H1 (cell line): ENCODE measurements at regions not wholly inside any gene's neighbourhood (a gene's known extent, or its start where the extent isn't known, plus 50 kb on each side); places are given as distances from the start of the nearest gene placed in this dataset.
"Not testable (repeated sequence)": the region's sequence is repeated elsewhere in the genome, so short reads cannot be mapped to it uniquely, and the experiment has no call there.

Source experiments
- CTCF ChIA-PET: fragments of 300-600 bp; sonication (Branson Sonifier 250); formaldehyde crosslinking; loops from one replicate; lab custom pipeline; 2021; ENCODE audit not compliant: partially characterized antibody; lab: Charles Lee
- POLR2A ChIA-PET: fragments of 300-600 bp; sonication (Branson Sonifier 250); formaldehyde crosslinking; loops from one replicate; lab custom pipeline; 2021; ENCODE audit warnings: inconsistent platforms; ENCODE audit not compliant: partially characterized antibody; lab: Charles Lee
- DNase-seq, 2 experiments: peaks; one replicate each; pipeline versions ENCODE4 v3.0.0 to v3.0.0-alpha.2; 2010 to 2022; ENCODE audit warnings: low spot score in 2 of 2, low read depth in 1 of 2, mixed read lengths in 1 of 2
- FAIRE-seq: peaks from 2 replicates; lab custom pipeline; 2011; peaks lifted over from hg19 to GRCh38; lab: Jason Lieb, UNC
- H2AFZ ChIP-seq: 2 replicates; pipeline ENCODE4 v1.8.1; 2012; ENCODE audit warnings: low read length, inconsistent platforms
- H2AK5ac ChIP-seq: 2 replicates; pipeline ENCODE4 v1.6.1; 2013; ENCODE audit warnings: low read depth, low read length
- H2BK120ac ChIP-seq: replicated peaks from 2 replicates; pipeline ENCODE3; 2013; ENCODE audit warnings: low read depth, low read length, inconsistent platforms
- H2BK12ac ChIP-seq: 2 replicates; pipeline ENCODE4 v1.6.1; 2013; ENCODE audit warnings: low read depth, low read length
- H2BK15ac ChIP-seq: 2 replicates; pipeline ENCODE4 v1.6.1; 2013; ENCODE audit warnings: low read length
- H2BK20ac ChIP-seq: 2 replicates; pipeline ENCODE4 v1.6.1; 2013; ENCODE audit warnings: low read length
- H2BK5ac ChIP-seq: 2 replicates; pipeline ENCODE4 v1.6.1; 2013; ENCODE audit warnings: low read depth, low read length
- H3K14ac ChIP-seq: 2 replicates; pipeline ENCODE4 v1.6.1; 2013; ENCODE audit warnings: inconsistent platforms; ENCODE audit not compliant: insufficient read length
- H3K18ac ChIP-seq: 2 replicates; pipeline ENCODE4 v1.6.1; 2013; ENCODE audit warnings: low read length; ENCODE audit errors: extremely low read depth
- H3K23ac ChIP-seq: 2 replicates; pipeline ENCODE4 v1.6.1; 2013; ENCODE audit warnings: inconsistent platforms; ENCODE audit not compliant: insufficient read length
- H3K23me2 ChIP-seq: 2 replicates; pipeline ENCODE4 v1.6.1; 2013; ENCODE audit warnings: low read depth, low read length
- H3K27ac ChIP-seq: 2 replicates; pipeline ENCODE4 v1.6.1; 2011; ENCODE audit warnings: low read depth, low read length, inconsistent platforms
- H3K27me3 ChIP-seq, 4 experiments: replicated peaks in 1 of 4; 1 replicate in 1 of 4; 2 replicates in 3 of 4; pipeline versions ENCODE4 v1.6.1 to v1.8.1; 2011 to 2013; ENCODE audit warnings: low read length in 3 of 4, mild to moderate bottlenecking in 3 of 4, inconsistent platforms in 2 of 4, mixed read lengths in 2 of 4, moderate library complexity in 1 of 4; ENCODE audit not compliant: control insufficient read depth in 3 of 4, insufficient read depth in 3 of 4; ENCODE audit errors: extremely low read depth in 1 of 4
- H3K36me3 ChIP-seq, 4 experiments: 2 replicates each; pipeline versions ENCODE4 v1.6.1 to v1.8.1; 2011 to 2013; ENCODE audit warnings: mild to moderate bottlenecking in 4 of 4, low read length in 3 of 4, moderate library complexity in 2 of 4, control low read depth in 1 of 4, inconsistent platforms in 1 of 4; ENCODE audit not compliant: insufficient read depth in 4 of 4, control insufficient read depth in 2 of 4
- H3K4ac ChIP-seq: replicated peaks from 2 replicates; pipeline ENCODE3; 2013; ENCODE audit warnings: low read length, low read depth, mixed read lengths, inconsistent platforms; ENCODE audit not compliant: insufficient read length
- H3K4me1 ChIP-seq, 4 experiments: replicated peaks in 1 of 4; 1 replicate in 1 of 4; 2 replicates in 3 of 4; pipeline versions ENCODE4 v1.6.1 to v1.8.1; 2011 to 2013; ENCODE audit warnings: low read length in 3 of 4, inconsistent platforms in 2 of 4, mixed read lengths in 1 of 4; ENCODE audit not compliant: insufficient read depth in 4 of 4, control insufficient read depth in 3 of 4
- H3K4me2 ChIP-seq, 2 experiments: 2 replicates each; pipeline versions ENCODE4 v1.6.1 to v1.8.1; 2011 to 2013; ENCODE audit warnings: low read depth in 2 of 2, low read length in 2 of 2, control low read depth in 1 of 2, inconsistent platforms in 1 of 2, mild to moderate bottlenecking in 1 of 2; ENCODE audit not compliant: insufficient read depth in 1 of 2
- H3K4me3 ChIP-seq, 4 experiments: fragments of 200-600, 300-600 bp in 1 of 4; sonication (generic), shearing (Covaris generic), sonication (Bioruptor Twin) in 1 of 4; 2 replicates each; pipeline versions ENCODE4 v1.5.1 to v1.8.1; 2011 to 2016; ENCODE audit warnings: low read length in 4 of 4, low read depth in 3 of 4, control low read depth in 2 of 4, inconsistent platforms in 2 of 4, mild to moderate bottlenecking in 2 of 4, mixed read lengths in 1 of 4, moderate library complexity in 1 of 4; ENCODE audit not compliant: insufficient read depth in 2 of 4; ENCODE audit errors: extremely low read depth in 1 of 4
- H3K56ac ChIP-seq: replicated peaks from 2 replicates; pipeline ENCODE3; 2013; ENCODE audit warnings: low read depth, mild to moderate bottlenecking, mixed read lengths, low read length, inconsistent platforms; ENCODE audit not compliant: insufficient read length
- H3K79me1 ChIP-seq: 2 replicates; pipeline ENCODE4 v1.6.1; 2013; ENCODE audit warnings: low read depth, low read length, control low read depth
- H3K79me2 ChIP-seq, 2 experiments: 2 replicates each; pipeline versions ENCODE4 v1.6.1 to v1.8.1; 2012 to 2013; ENCODE audit warnings: low read length in 2 of 2, mild to moderate bottlenecking in 2 of 2, inconsistent platforms in 1 of 2; ENCODE audit not compliant: insufficient read depth in 2 of 2, control insufficient read depth in 1 of 2
- H3K9ac ChIP-seq, 4 experiments: replicated peaks in 1 of 4; 1 replicate in 1 of 4; 2 replicates in 3 of 4; pipeline versions ENCODE4 v1.6.1 to v1.8.1; 2011 to 2013; ENCODE audit warnings: low read depth in 3 of 4, low read length in 3 of 4, control low read depth in 2 of 4, mild to moderate bottlenecking in 2 of 4, moderate library complexity in 2 of 4, inconsistent platforms in 1 of 4; ENCODE audit errors: extremely low read depth in 1 of 4
- H3K9me3 ChIP-seq, 2 experiments: 2 replicates each; pipeline versions ENCODE4 v1.6.1 to v1.8.1; 2012 to 2013; ENCODE audit warnings: mild to moderate bottlenecking in 2 of 2, moderate library complexity in 2 of 2, control low read depth in 1 of 2, inconsistent platforms in 1 of 2, low read depth in 1 of 2, low read length in 1 of 2, mixed read lengths in 1 of 2; ENCODE audit not compliant: insufficient read depth in 2 of 2
- H4K20me1 ChIP-seq, 2 experiments: replicated peaks in 1 of 2; 2 replicates each; pipeline versions ENCODE3 to v1.8.1; 2011 to 2013; ENCODE audit warnings: inconsistent platforms in 2 of 2, low read length in 2 of 2, mild to moderate bottlenecking in 1 of 2; ENCODE audit not compliant: insufficient read depth in 2 of 2, control insufficient read depth in 1 of 2
- H4K5ac ChIP-seq: 2 replicates; pipeline ENCODE4 v1.6.1; 2013; ENCODE audit warnings: low read length, low read depth, mixed read lengths, inconsistent platforms; ENCODE audit not compliant: insufficient read length
- H4K8ac ChIP-seq: 2 replicates; pipeline ENCODE4 v1.8.0; 2013; ENCODE audit warnings: mild to moderate bottlenecking, moderate library complexity, low read length, inconsistent platforms; ENCODE audit not compliant: insufficient read depth; ENCODE audit errors: extremely low read depth
- H4K91ac ChIP-seq: replicated peaks from 2 replicates; pipeline ENCODE3; 2013; ENCODE audit warnings: low read length, mixed read lengths, inconsistent platforms; ENCODE audit not compliant: insufficient read length
- WGBS, 2 experiments: shearing (Covaris generic) in 1 of 2; methylation state at CpG; one replicate each; pipeline versions ENCODE4 v1.1.6 to v1.1.7; 2013 to 2015; ENCODE audit warnings: low lambda C conversion rate in 2 of 2, mixed read lengths in 2 of 2, inconsistent platforms in 1 of 2, low coverage in 1 of 2, missing lambda C conversion rate in 1 of 2; ENCODE audit not compliant: insufficient replicate concordance in 2 of 2, insufficient coverage in 1 of 2, insufficient read length in 1 of 2; ENCODE audit errors: extremely low coverage in 1 of 2, missing lambda C conversion rate in 1 of 2; 5-methylcytosine and 5-hydroxymethylcytosine counted together

DNA sequence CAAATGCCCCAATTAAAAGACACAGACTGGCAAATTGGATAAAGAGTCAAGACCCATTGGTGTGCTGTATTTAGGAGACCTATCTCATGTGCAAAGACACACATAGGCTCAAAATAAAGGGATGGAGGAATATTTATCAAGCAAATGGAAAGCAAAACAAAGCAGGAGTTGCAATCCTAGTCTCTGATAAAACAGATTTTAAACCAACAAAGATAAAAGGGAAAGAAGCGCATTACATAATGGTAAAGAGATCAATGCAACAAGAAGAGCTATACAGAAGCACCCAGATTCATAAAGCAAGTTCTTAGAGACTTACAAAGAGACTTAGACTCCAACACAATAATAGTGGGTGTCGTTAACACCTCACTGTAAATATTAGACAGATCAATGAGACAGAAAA is 350.9 kb upstream of the SPRY2 start:
- H4K91ac ChIP-seq, H2AFZ ChIP-seq, H3K27me3 ChIP-seq, H3K4ac ChIP-seq, H4K8ac ChIP-seq, POLR2A ChIA-PET, H2BK120ac ChIP-seq, H2BK12ac ChIP-seq, H3K79me2 ChIP-seq, H3K36me3 ChIP-seq, H4K20me1 ChIP-seq, H3K9ac ChIP-seq, FAIRE-seq, H3K23me2 ChIP-seq, H2BK20ac ChIP-seq, H2BK5ac ChIP-seq, H2BK15ac ChIP-seq, H3K4me2 ChIP-seq, H3K27ac ChIP-seq, H3K14ac ChIP-seq, H3K18ac ChIP-seq, H3K4me1 ChIP-seq, H2AK5ac ChIP-seq, DNase-seq, H3K56ac ChIP-seq, H3K9me3 ChIP-seq, H3K79me1 ChIP-seq, H4K5ac ChIP-seq, H3K4me3 ChIP-seq, H3K23ac ChIP-seq: not testable (repeated sequence)
- CTCF ChIA-PET = interaction anchor here (1.2 kb wide), 1 partner anchor 30 kb away, joined by 3 read pairs; no protein-coding TSS in a partner anchor
- WGBS, 2 experiments = 95% methylated on average over 2 of the region's 2 CpGs; no CpG with 5 or more reads in 1 of the 2 experiments
